ENCODE measurements at regions not wholly inside any gene's neighbourhood (a gene's known extent, or its start where the extent isn't known, plus 50 kb on each side); places are given as distances from the start of the nearest gene placed in this dataset.

DNA sequence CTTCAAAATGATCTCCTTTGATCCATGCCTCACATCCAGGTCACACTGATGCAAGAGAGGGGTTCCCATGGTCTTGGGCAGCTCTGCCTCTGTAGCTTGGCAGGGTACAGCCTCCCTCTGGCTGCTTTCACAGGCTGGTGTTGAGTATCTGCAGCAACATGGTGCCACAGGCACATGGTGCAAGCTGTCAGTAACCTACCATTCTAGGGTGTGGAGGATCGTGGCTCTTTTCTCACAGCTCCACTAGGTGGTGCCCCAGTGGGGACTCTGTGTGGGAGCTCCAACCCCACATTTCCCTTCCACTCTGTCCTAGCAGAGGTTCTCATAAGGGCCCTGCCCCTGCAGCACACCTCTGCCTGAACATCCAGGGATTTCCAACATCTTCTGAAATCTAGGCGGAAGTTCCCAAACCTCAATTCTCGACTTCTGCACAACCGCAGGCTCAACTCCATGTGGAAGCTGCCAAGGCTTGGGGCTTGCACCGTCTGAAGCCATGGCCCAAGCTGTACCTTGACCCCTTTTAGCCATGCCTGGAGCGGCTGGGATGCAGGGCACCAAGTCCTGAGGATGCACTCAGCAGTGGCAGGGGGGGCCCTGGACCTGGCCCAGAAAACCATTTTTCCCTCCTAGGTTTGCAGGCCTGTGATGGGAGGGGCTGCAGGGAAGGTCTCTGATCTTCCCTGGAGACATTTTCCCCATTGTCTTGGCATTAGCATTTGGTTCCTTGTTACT lies 137.8 kb upstream of the NUDT6 start:
- no peak overlapping the region for H2AK5ac ChIP-seq (ENCODE audit: low read length, severe bottlenecking)
- H2BK15ac ChIP-seq (ENCODE audit: low read depth, poor library complexity, severe bottlenecking), result no peak overlapping the region
- no peak overlapping the region for H2BK120ac ChIP-seq (ENCODE audit: low read depth, low read length)
- no peak overlapping the region for H2BK5ac ChIP-seq (ENCODE audit: low read depth, low read length, poor library complexity, severe bottlenecking)
- no peak overlapping the region for H3K23ac ChIP-seq (ENCODE audit: low read length in 2 of 2)
- H3K4me1 ChIP-seq (ENCODE audit: control insufficient read depth, insufficient read depth, low read depth, low read length), result no peaks in the 10 kb centered on the region
- H3K27ac ChIP-seq (ENCODE audit: low read length, poor library complexity, severe bottlenecking), result no peak overlapping the region
- no peak for DNase-seq
- no peak overlapping the region for H3K14ac ChIP-seq (ENCODE audit: low read length in 2 of 2)
- no peak overlapping the region for H2BK12ac ChIP-seq (ENCODE audit: low read length in 2 of 2)
- H3K36me3 ChIP-seq (ENCODE audit: control insufficient read depth in 1 of 2, insufficient read depth in 2 of 2, low read depth in 1 of 2, low read length in 2 of 2), result peaks cover 5 to 6% of the 10 kb centered on the region in 2 experiments
- H3K9me3 ChIP-seq (ENCODE audit: control insufficient read depth, low read length), result no peaks in the 10 kb centered on the region
- H3K4me2 ChIP-seq (ENCODE audit: low read length, poor library complexity, severe bottlenecking), result no peak overlapping the region
- no peaks in the 10 kb centered on the region for H3K27me3 ChIP-seq (ENCODE audit: control insufficient read depth in 1 of 2, insufficient read depth in 1 of 2, low read length in 2 of 2)
- H3K4me3 ChIP-seq (ENCODE audit: insufficient read depth in 1 of 2, low read depth in 1 of 2, low read length in 2 of 2), result no peak overlapping the region
- no peak overlapping the region for H3K18ac ChIP-seq (ENCODE audit: low read depth in 1 of 2, low read length in 2 of 2)
- H2AFZ ChIP-seq (ENCODE audit: low read depth, low read length), result no peak overlapping the region
- 99% methylated on average over 6 of the region's 6 CpGs for WGBS
- no peak overlapping the region for H3K9ac ChIP-seq (ENCODE audit: low read length)
- no peak overlapping the region for H4K91ac ChIP-seq (ENCODE audit: low read length)
- no peak overlapping the region for H3K4ac ChIP-seq (ENCODE audit: low read depth in 1 of 2, low read length in 2 of 2)
- H3K79me1 ChIP-seq (replicated peaks; ENCODE audit: low read length, poor library complexity, severe bottlenecking), result peaks cover 3% of the 10 kb centered on the region
- no peak overlapping the region for H4K8ac ChIP-seq (ENCODE audit: low read length)

DNA sequence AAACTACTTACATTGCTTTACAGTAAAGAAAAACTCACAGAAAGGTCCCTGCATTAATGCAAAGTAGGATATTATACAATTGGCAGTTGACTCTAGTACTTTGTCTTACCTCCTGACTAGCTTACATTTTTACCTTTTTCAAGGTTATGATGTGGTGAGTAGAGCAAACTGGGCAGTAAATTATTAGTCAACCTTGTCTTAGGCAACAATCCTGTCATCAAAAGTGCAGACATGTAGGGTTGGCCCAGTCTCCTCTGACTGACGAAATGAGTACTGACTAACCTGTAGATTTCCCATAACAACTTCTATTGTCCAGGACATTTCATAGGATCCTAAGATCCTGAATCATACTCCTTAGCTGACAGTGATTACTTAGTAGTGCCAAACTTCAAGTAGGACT lies 142.0 kb upstream of the NUDT6 start:
- H3K4me1 ChIP-seq (ENCODE audit: control insufficient read depth, insufficient read depth, low read depth, low read length), result no peaks in the 10 kb centered on the region
- H4K91ac ChIP-seq (ENCODE audit: low read length), result no peak overlapping the region
- no peak overlapping the region for H3K18ac ChIP-seq (ENCODE audit: low read depth in 1 of 2, low read length in 2 of 2)
- no peak overlapping the region for H3K23ac ChIP-seq (ENCODE audit: low read length in 2 of 2)
- H2BK120ac ChIP-seq (ENCODE audit: low read depth, low read length), result no peak overlapping the region
- H3K27ac ChIP-seq (ENCODE audit: low read length, poor library complexity, severe bottlenecking), result no peak overlapping the region
- H3K27me3 ChIP-seq (ENCODE audit: control insufficient read depth in 1 of 2, insufficient read depth in 1 of 2, low read length in 2 of 2), result no peaks in the 10 kb centered on the region
- no peak overlapping the region for H2BK12ac ChIP-seq (ENCODE audit: low read length in 2 of 2)
- no peaks in the 10 kb centered on the region for H3K79me1 ChIP-seq (replicated peaks; ENCODE audit: low read length, poor library complexity, severe bottlenecking)
- DNase-seq, result no peak
- no peak overlapping the region for H3K4ac ChIP-seq (ENCODE audit: low read depth in 1 of 2, low read length in 2 of 2)
- no peak overlapping the region for H2AFZ ChIP-seq (ENCODE audit: low read depth, low read length)
- H3K9ac ChIP-seq (ENCODE audit: low read length), result no peak overlapping the region
- peaks cover 5 to 6% of the 10 kb centered on the region in 2 experiments for H3K36me3 ChIP-seq (ENCODE audit: control insufficient read depth in 1 of 2, insufficient read depth in 2 of 2, low read depth in 1 of 2, low read length in 2 of 2)
- no peak overlapping the region for H3K4me2 ChIP-seq (ENCODE audit: low read length, poor library complexity, severe bottlenecking)
- H2BK5ac ChIP-seq (ENCODE audit: low read depth, low read length, poor library complexity, severe bottlenecking), result no peak overlapping the region
- no peaks in the 10 kb centered on the region for H3K9me3 ChIP-seq (ENCODE audit: control insufficient read depth, low read length)
- no peak overlapping the region for H2BK15ac ChIP-seq (ENCODE audit: low read depth, poor library complexity, severe bottlenecking)
- H3K4me3 ChIP-seq (ENCODE audit: insufficient read depth in 1 of 2, low read depth in 1 of 2, low read length in 2 of 2), result no peak overlapping the region
- no peak overlapping the region for H3K14ac ChIP-seq (ENCODE audit: low read length in 2 of 2)
- 93% methylated on average over 1 of the region's 1 CpG for WGBS
- no peak overlapping the region for H2AK5ac ChIP-seq (ENCODE audit: low read length, severe bottlenecking)
- H4K8ac ChIP-seq (ENCODE audit: low read length), result no peak overlapping the region

GRCh38 chr4:123068081-123068480 lies 145.7 kb upstream of the NUDT6 start:
- Histone ChIP-seq H3K27ac (ENCODE audit: low read length, poor library complexity, severe bottlenecking) (no peak overlapping the region), H3K23ac (ENCODE audit: low read length in 2 of 2) (no peak overlapping the region), H3K4me1 (ENCODE audit: control insufficient read depth, insufficient read depth, low read depth, low read length) (no peaks in the 10 kb centered on the region), H3K4ac (ENCODE audit: low read depth in 1 of 2, low read length in 2 of 2) (no peak overlapping the region), H4K8ac (ENCODE audit: low read length) (no peak overlapping the region), H2AFZ (ENCODE audit: low read depth, low read length) (no peak overlapping the region), H3K18ac (ENCODE audit: low read depth in 1 of 2, low read length in 2 of 2) (no peak overlapping the region), H3K79me1 (replicated peaks; ENCODE audit: low read length, poor library complexity, severe bottlenecking) (peaks cover 1% of the 10 kb centered on the region), H3K4me2 (ENCODE audit: low read length, poor library complexity, severe bottlenecking) (no peak overlapping the region), H3K4me3 (ENCODE audit: insufficient read depth in 1 of 2, low read depth in 1 of 2, low read length in 2 of 2) (no peak overlapping the region), H3K14ac (ENCODE audit: low read length in 2 of 2) (no peak overlapping the region), H4K91ac (ENCODE audit: low read length) (no peak overlapping the region), H3K36me3 (ENCODE audit: control insufficient read depth in 1 of 2, insufficient read depth in 2 of 2, low read depth in 1 of 2, low read length in 2 of 2) (no peaks in the 10 kb centered on the region), H2BK5ac (ENCODE audit: low read depth, low read length, poor library complexity, severe bottlenecking) (no peak overlapping the region), H2BK12ac (ENCODE audit: low read length in 2 of 2) (no peak overlapping the region), H3K27me3 (ENCODE audit: control insufficient read depth in 1 of 2, insufficient read depth in 1 of 2, low read length in 2 of 2) (no peaks in the 10 kb centered on the region), H2AK5ac (ENCODE audit: low read length, severe bottlenecking) (no peak overlapping the region), H2BK15ac (ENCODE audit: low read depth, poor library complexity, severe bottlenecking) (no peak overlapping the region), H3K9me3 (ENCODE audit: control insufficient read depth, low read length) (no peaks in the 10 kb centered on the region), H2BK120ac (ENCODE audit: low read depth, low read length) (no peak overlapping the region), H3K9ac (ENCODE audit: low read length) (no peak overlapping the region)
- no CpG with 5 or more reads among the region's 1 CpG for WGBS
- no peak for DNase-seq

DNA sequence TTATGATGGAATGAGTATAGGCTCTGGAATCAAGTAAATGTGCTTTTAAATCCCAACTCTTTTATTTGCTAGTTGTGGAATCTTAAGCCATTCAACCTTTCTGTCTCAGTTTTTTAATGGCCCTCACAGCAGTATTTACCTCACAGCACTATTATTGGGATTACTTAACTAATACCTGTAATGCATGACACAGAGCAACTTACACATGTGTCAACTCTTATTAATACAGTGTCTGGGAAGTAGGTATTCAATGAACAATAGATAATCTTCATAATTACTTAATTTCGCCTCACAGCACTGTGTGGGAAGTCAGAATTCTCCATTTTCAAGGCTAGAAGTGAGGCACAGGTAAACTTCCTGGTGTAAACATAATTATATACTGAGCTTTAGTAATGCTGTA lies 149.7 kb upstream of the NUDT6 start:
- H2BK5ac ChIP-seq (ENCODE audit: low read depth, low read length, poor library complexity, severe bottlenecking), result no peak overlapping the region
- H2BK120ac ChIP-seq (ENCODE audit: low read depth, low read length), result no peak overlapping the region
- H2BK12ac ChIP-seq (ENCODE audit: low read length in 2 of 2), result no peak overlapping the region
- no peak overlapping the region for H3K4ac ChIP-seq (ENCODE audit: low read depth in 1 of 2, low read length in 2 of 2)
- peaks cover 1% of the 10 kb centered on the region for H3K79me1 ChIP-seq (replicated peaks; ENCODE audit: low read length, poor library complexity, severe bottlenecking)
- no peak overlapping the region for H3K23ac ChIP-seq (ENCODE audit: low read length in 2 of 2)
- H4K8ac ChIP-seq (ENCODE audit: low read length), result no peak overlapping the region
- no peak for DNase-seq
- no peaks in the 10 kb centered on the region for H3K9me3 ChIP-seq (ENCODE audit: control insufficient read depth, low read length)
- 100% methylated on average over 1 of the region's 1 CpG for WGBS
- H3K18ac ChIP-seq (ENCODE audit: low read depth in 1 of 2, low read length in 2 of 2), result no peak overlapping the region
- H2BK15ac ChIP-seq (ENCODE audit: low read depth, poor library complexity, severe bottlenecking), result no peak overlapping the region
- H3K27ac ChIP-seq (ENCODE audit: low read length, poor library complexity, severe bottlenecking), result no peak overlapping the region
- H3K9ac ChIP-seq (ENCODE audit: low read length), result no peak overlapping the region
- H2AFZ ChIP-seq (ENCODE audit: low read depth, low read length), result no peak overlapping the region
- H3K4me3 ChIP-seq (ENCODE audit: insufficient read depth in 1 of 2, low read depth in 1 of 2, low read length in 2 of 2), result no peak overlapping the region
- no peaks in the 10 kb centered on the region for H3K36me3 ChIP-seq (ENCODE audit: control insufficient read depth in 1 of 2, insufficient read depth in 2 of 2, low read depth in 1 of 2, low read length in 2 of 2)
- no peak overlapping the region for H3K4me2 ChIP-seq (ENCODE audit: low read length, poor library complexity, severe bottlenecking)
- H3K4me1 ChIP-seq (ENCODE audit: control insufficient read depth, insufficient read depth, low read depth, low read length), result no peaks in the 10 kb centered on the region
- H2AK5ac ChIP-seq (ENCODE audit: low read length, severe bottlenecking), result no peak overlapping the region
- H3K14ac ChIP-seq (ENCODE audit: low read length in 2 of 2), result no peak overlapping the region
- H4K91ac ChIP-seq (ENCODE audit: low read length), result no peak overlapping the region
- no peaks in the 10 kb centered on the region for H3K27me3 ChIP-seq (ENCODE audit: control insufficient read depth in 1 of 2, insufficient read depth in 1 of 2, low read length in 2 of 2)
